ENCODE measurements at regions not wholly inside any gene's neighbourhood (a gene's known extent, or its start where the extent isn't known, plus 50 kb on each side); places are given as distances from the start of the nearest gene placed in this dataset.

- RAD21 ChIA-PET (ENCODE audit: unreplicated experiment): interaction anchor here (1.0 to 11.6 kb wide), 4 partner anchors 35 to 362 kb away, joined by 6 to 356 read pairs (median 240); no protein-coding TSS in a partner anchor
- Histone ChIP-seq H3K27ac (ENCODE audit: control insufficient read depth, insufficient read depth) (no peak overlapping the region), H3K79me2 (ENCODE audit: control insufficient read depth, insufficient read depth, low read length) (peaks cover 2% of the 10 kb centered on the region; the same call in 1 of the 2 replicates), H3K27me3 (replicated peaks in 1 of 2; ENCODE audit: control insufficient read depth in 2 of 2, insufficient read depth in 2 of 2, low read length in 1 of 2) (no peaks in the 10 kb centered on the region), H3K4me2 (ENCODE audit: control insufficient read depth, insufficient read depth) (no peak overlapping the region), H3K4me1 (ENCODE audit: control insufficient read depth, insufficient read depth, low read length) (peaks cover 23% of the 10 kb centered on the region), H3K9ac (ENCODE audit: control insufficient read depth, insufficient read depth, low read length) (no peak overlapping the region), H3K9me3 (replicated peaks; ENCODE audit: control insufficient read depth, insufficient read depth, low read length) (no peaks in the 10 kb centered on the region; the same call in 1 of the 3 replicates), H2AFZ (ENCODE audit: control insufficient read depth, low read depth, low read length) (no peak overlapping the region), H3K4me3 (no peak overlapping the region), H3K36me3 (ENCODE audit: control insufficient read depth in 2 of 2, insufficient read depth in 2 of 2, low read length in 1 of 2) (no peaks in the 10 kb centered on the region), H4K20me1 (ENCODE audit: control insufficient read depth, insufficient read depth) (no peaks in the 10 kb centered on the region)
- DNase-seq (ENCODE audit: low read depth, low spot score): no peak
- in situ Hi-C loops (cut with MboI) (no loop called here), intact Hi-C loops (cut with micrococcal nuclease; ENCODE audit: unreplicated experiment) (no loop called here)
- WGBS (ENCODE audit: insufficient coverage, insufficient replicate concordance, low lambda C conversion rate, missing lambda C conversion rate): 48% methylated on average over 2 of the region's 2 CpGs
- no peak for ATAC-seq
- CTCF ChIA-PET: interaction anchor here (1.1 kb wide), 1 partner anchor 60 kb away, joined by 5 read pairs; no protein-coding TSS in a partner anchor
- no peak for FAIRE-seq
- TF ChIP-seq HDAC6 (IDR thresholded peaks at IDR 0.05; ENCODE audit: unreplicated experiment) (no peak), NFYB (IDR thresholded peaks at IDR 0.05; ENCODE audit: insufficient read depth, low read depth, low read length) (peak; percentile 56), USF1 (IDR thresholded peaks at IDR 0.05; ENCODE audit: borderline replicate concordance, extremely low read length, insufficient read depth, low read depth, low read length) (peak; percentile 33)
- SMC1A ChIA-PET (ENCODE audit: uncharacterized antibody, unreplicated experiment): interaction anchor here (0.7 to 24.0 kb wide), 7 partner anchors 8 to 101 kb away, joined by 3 to 805 read pairs (median 5); no protein-coding TSS in a partner anchor
- POLR2A ChIA-PET: interaction anchor here (1.0 kb wide), 2 partner anchors 17 to 57 kb away, joined by 3 to 4 read pairs; no protein-coding TSS in a partner anchor
- BruUV-seq (replicated peaks): no TSS peak
Observed at GRCh38 chr12:92509156-92509738, 193.5 kb upstream of the PLEKHG7 start.

- Histone ChIP-seq H3K27me3 (replicated peaks in 1 of 2; ENCODE audit: control insufficient read depth in 2 of 2, insufficient read depth in 2 of 2, low read length in 1 of 2) (no peaks in the 10 kb centered on the region), H3K9me3 (replicated peaks; ENCODE audit: control insufficient read depth, insufficient read depth, low read length) (no peaks in the 10 kb centered on the region), H3K79me2 (ENCODE audit: control insufficient read depth, insufficient read depth, low read length) (peaks cover 6% of the 10 kb centered on the region; the same call in 1 of the 2 replicates), H3K36me3 (ENCODE audit: control insufficient read depth in 2 of 2, insufficient read depth in 2 of 2, low read length in 1 of 2) (no peaks in the 10 kb centered on the region), H3K4me2 (ENCODE audit: control insufficient read depth, insufficient read depth) (peak overlapping the region; percentile 93), H3K9ac (ENCODE audit: control insufficient read depth, insufficient read depth, low read length) (peak overlapping the region; percentile 75; the same call in 1 of the 2 replicates), H2AFZ (ENCODE audit: control insufficient read depth, low read depth, low read length) (no peak overlapping the region), H4K20me1 (ENCODE audit: control insufficient read depth, insufficient read depth) (no peaks in the 10 kb centered on the region), H3K4me1 (ENCODE audit: control insufficient read depth, insufficient read depth, low read length) (peaks cover 40% of the 10 kb centered on the region), H3K27ac (ENCODE audit: control insufficient read depth, insufficient read depth) (peak overlapping the region; percentile 100), H3K4me3 (peak overlapping the region; percentile 46; the same call in 1 of the 2 replicates)
- ChIA-PET POLR2A (interaction anchor here (1.0 to 9.0 kb wide), 9 partner anchors 9 to 373 kb away, joined by 3 to 170 read pairs (median 10); no protein-coding TSS in a partner anchor), RAD21 (ENCODE audit: unreplicated experiment) (interaction anchor here (1.4 to 11.6 kb wide), 19 partner anchors 10 to 1125 kb away, joined by 3 to 356 read pairs (median 36); partner anchors contain the start of gene BTG1), SMC1A (ENCODE audit: uncharacterized antibody, unreplicated experiment) (interaction anchor here (0.6 to 24.0 kb wide), 18 partner anchors 10 to 515 kb away, joined by 3 to 805 read pairs (median 46); partner anchors contain the start of gene BTG1), CTCF (interaction anchor here (0.6 to 8.6 kb wide), 14 partner anchors 9 to 434 kb away, joined by 3 to 179 read pairs (median 7); no protein-coding TSS in a partner anchor)
- 67% methylated on average over 3 of the region's 3 CpGs for WGBS (ENCODE audit: insufficient coverage, insufficient replicate concordance, low lambda C conversion rate, missing lambda C conversion rate)
- ATAC-seq (no peak), DNase-seq (ENCODE audit: low read depth, low spot score) (no peak), FAIRE-seq (no peak)
- TF ChIP-seq ASH2L (IDR thresholded peaks at IDR 0.05; ENCODE audit: borderline replicate concordance, low read depth): no peak
- in situ Hi-C loops (cut with MboI) (no loop called here), intact Hi-C loops (cut with micrococcal nuclease; ENCODE audit: unreplicated experiment) (no loop called here)
- no TSS peak for BruUV-seq (replicated peaks)
Observed at GRCh38 chr12:92506891-92507290, 195.9 kb upstream of the PLEKHG7 start.

All from GM12878 (cell line).